ENCODE measurements at regions not wholly inside any gene's neighbourhood (a gene's known extent, or its start where the extent isn't known, plus 50 kb on each side); places are given as distances from the start of the nearest gene placed in this dataset.

GRCh38 chr18:25962919-25963318 is 127.5 kb downstream of the SS18 start:
- no peak for DNase-seq (ENCODE audit: low spot score)

DNA sequence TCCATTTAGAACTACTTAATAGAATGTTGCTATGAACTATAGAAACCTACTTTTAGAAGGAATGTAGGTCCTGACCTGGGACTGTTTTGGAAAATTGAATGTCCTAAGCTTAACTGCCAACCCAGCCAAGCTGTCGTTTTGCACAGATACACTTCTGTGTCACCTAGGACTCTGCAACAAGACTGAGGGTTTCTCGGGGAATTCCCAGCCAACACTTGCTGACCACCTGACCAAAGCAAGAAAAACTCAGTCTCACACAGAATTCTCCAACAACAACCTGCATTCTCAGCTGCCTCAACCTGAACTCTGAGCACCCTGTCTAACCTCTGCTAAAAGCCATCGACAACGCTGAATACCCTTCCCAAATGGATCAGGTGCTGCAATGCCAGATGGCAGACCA is 128.2 kb downstream of the SS18 start:
- DNase-seq (ENCODE audit: low spot score) = no peak

GRCh38 chr18:25957017-25957416 is 133.4 kb downstream of the SS18 start:
- DNase-seq (ENCODE audit: low spot score) = no peak

DNA sequence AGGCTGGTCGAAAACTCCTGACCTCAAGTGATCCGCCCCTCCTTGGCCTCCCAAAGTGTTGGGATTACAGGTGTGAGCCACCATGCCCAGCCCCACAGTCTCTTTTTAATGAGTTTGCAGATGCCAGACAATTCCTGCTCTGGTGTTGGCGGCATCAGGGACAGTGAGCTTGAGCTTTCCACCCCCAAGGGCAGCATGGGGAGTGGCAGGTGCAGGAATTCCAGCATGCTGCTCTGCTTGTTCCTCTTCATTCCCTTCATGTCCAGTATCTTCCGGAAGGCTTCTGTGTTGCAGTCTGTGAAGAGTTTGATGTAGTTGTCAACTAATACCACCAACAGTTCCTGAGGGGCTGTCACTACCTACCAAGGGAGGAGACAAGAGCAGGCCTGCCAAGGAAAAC is 137.3 kb downstream of the SS18 start:
- no peak for DNase-seq (ENCODE audit: low spot score)

GRCh38 chr18:25950321-25950720 is 140.1 kb downstream of the SS18 start:
- DNase-seq (ENCODE audit: low spot score) = no peak

DNA sequence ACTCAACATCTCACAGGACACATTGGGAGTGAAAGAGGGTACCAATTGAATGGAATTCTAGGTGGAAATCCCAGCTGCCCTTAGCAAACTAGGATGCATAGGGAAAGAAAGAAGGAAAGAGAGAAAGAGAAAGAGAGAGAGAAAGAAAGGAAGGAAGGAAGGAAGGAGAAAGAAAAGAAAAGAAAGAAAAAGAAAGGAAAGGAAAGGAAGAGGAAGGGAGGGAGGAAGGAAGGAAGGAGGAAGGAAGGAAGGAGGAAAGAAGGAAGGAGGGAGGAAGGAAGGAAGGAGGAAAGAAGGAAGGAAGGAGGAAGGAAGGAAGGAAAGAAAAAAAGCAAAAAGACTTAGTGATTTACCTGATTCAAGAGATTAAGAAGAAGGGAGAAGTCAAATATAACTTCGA is 143.9 kb downstream of the SS18 start:
- no peak for DNase-seq (ENCODE audit: low spot score)

- no peak for DNase-seq (ENCODE audit: low spot score)
Observed at GRCh38 chr18:25935356-25935755, 155.1 kb downstream of the SS18 start.

- no peak for DNase-seq (ENCODE audit: low spot score)
Observed at GRCh38 chr18:25931126-25931525, 159.3 kb downstream of the SS18 start.

DNA sequence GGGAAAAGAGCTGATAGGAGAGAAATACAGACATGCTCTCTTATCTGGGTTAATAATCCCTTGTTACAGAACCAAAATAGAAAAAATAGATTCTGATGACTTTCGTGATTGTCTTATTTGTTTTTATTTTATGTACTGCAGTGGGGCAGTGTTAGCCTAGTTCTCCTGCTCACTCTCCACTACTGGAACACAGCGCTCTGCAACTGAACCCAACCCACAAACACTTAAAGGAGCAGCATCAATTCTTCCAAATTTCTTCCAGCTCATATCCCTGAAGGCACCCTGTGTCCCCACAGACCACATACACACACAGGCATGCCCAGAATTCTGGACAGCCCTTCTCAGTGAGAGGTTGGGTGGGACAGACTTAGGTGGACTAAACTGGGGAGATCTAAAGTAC is 160.6 kb downstream of the SS18 start:
- no peak for DNase-seq (ENCODE audit: low spot score)

DNA sequence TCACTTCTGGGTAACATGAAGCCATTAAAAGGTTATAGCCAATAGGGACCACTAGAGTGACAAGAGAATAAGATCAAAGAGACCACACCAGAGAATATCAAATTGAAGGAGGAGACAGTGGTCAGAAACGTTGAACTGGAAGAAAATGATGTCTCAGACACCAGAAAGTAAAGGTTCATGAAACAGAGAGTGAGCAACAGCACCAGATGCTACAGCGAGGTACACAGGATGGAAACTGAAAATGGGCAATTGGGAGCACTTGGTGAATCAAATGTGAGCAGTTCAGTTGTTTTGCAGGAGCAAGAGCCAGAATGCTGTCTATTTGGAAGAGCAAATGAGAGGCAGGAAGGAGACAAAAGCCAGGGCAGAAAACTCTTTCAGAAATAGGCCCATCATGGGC is 162.6 kb downstream of the SS18 start:
- DNase-seq (ENCODE audit: low spot score) = no peak

DNA sequence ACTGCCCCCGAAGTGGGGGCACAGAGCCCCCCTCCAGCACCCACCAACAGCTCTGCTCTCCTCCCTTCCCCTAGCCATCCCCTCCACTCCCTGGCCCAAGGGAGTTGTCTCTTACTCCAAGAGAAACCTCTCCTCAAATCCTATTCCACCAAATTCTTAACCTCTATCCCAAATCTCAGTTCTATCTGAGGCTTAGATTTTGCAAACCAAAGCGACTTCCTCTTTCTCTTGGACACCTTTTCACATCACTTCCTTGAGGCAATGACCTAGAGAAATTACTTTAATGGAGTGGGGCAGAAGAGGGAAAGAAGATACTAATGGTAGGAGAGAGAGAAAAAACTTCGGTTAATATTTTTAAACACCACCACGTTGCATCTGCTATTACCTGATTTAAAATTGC is 167.2 kb downstream of the SS18 start:
- no peak for DNase-seq (ENCODE audit: low spot score)

DNA sequence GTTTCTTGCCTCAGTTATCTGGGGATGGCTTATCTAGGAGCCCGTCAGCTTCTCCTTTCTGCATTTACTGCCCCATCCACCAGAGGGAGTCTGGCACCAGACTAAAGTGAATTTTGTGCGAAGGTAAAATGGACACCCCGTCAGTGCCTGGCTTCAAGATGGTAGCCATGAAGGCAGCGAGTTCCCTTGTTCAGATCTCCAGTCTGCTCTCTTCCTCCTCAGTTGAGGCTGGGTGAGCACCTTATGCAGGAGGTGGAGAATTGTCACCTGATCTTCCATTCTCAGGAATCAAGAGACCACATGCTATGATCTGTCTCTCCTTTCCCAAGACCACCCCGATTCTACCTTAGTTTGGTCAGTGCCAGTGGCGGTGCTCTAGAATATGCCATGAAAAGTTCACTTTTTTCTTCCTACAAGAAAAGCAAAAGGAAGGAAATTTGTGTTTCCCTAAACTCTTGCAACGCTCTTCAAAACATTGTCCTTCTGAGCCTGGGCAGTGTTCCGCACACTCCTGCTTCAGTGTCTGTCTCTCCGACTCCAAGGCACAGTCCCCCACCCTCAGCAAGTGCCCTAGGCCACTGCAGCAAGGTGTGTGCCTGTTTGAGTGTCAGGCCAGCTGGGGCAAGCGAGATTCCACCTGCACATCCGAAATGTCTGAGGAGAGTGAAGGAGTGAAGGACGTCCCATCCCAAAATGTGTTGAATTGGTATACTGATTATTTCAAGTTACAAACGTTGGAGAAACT is 168.6 kb downstream of the SS18 start:
- DNase-seq (ENCODE audit: low spot score) = no peak

- no peak for DNase-seq (ENCODE audit: low spot score)
Observed at GRCh38 chr18:25915907-25916306, 174.5 kb downstream of the SS18 start.

DNA sequence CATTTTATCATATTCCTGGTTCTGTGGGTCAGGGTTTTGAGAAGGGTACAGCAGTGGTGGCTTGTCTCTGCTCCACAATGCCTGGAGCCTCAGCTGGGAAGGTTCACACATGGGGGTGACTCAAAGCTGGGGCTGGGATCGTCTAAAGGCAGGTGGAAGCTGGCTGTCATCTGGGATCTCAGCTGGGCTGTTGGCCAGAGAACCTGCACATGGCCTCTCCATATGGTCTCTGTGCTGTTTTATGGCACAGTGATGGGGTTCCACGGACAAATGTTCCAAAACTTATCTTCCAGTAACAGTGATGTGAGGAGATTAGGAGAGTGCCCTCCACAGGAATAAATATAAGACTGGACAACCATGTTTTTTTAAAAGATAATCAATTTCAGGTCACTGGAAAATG is 191.4 kb downstream of the SS18 start:
- DNase-seq (ENCODE audit: low spot score) = no peak

- no peak for DNase-seq (ENCODE audit: low spot score)
Observed at GRCh38 chr18:25896956-25897355, 193.5 kb downstream of the SS18 start.

DNA sequence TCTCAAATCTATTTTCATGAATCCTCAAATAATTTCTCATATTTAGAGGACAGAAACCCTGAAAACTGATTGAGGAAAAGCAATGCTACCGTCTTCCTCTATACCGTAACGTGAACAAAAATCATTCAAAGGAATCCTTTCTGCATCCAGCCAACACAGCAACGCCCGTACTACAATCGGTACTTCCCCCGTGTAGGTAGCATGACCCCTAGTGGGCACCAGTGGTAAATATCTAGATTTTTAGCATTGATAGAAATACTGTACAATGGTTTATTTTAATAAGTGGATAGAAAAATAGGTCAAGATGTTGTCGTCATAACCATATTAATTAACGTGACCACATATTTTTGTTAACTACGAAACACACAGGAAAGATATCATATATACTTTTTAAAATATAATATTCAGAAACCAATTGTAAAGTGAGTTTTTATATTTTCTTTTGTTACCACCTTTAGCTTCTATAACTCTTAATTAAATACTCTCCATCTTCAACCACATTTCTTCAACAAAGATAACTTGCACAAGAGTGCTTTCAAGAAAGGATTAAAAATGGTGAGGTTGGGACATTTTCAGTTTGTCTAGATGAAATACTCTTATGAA is 194.1 kb downstream of the SS18 start:
- DNase-seq (ENCODE audit: low spot score) = no peak

- DNase-seq (ENCODE audit: low spot score) = no peak
Observed at GRCh38 chr18:25895518-25895917, 194.9 kb downstream of the SS18 start.

- DNase-seq (ENCODE audit: low spot score) = no peak
Observed at GRCh38 chr18:25886283-25886682, 204.1 kb downstream of the SS18 start.

- DNase-seq (ENCODE audit: low spot score) = no peak
Observed at GRCh38 chr18:25883091-25883490, 207.3 kb downstream of the SS18 start.

DNA sequence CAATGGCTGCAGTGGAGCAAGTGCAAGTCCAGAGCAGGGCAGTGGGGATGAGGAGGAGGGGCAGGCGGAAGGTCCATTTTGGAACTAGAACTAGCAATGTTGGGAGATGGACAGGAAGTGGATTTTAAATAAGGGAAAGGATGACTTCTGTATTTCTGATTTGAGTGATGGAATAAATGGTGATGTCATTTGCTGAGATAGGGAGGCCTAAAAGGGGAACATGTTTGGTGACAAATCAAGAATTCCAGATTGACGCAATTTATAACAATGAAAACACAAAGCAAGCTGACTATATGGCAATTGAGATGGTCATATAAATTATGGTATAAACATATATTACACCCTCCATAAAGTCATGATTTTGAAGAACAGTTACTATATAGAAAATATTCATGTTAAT is 209.3 kb downstream of the SS18 start:
- no peak for DNase-seq (ENCODE audit: low spot score)

GRCh38 chr18:25880441-25880840 is 210.0 kb downstream of the SS18 start:
- DNase-seq (ENCODE audit: low spot score) = no peak

DNA sequence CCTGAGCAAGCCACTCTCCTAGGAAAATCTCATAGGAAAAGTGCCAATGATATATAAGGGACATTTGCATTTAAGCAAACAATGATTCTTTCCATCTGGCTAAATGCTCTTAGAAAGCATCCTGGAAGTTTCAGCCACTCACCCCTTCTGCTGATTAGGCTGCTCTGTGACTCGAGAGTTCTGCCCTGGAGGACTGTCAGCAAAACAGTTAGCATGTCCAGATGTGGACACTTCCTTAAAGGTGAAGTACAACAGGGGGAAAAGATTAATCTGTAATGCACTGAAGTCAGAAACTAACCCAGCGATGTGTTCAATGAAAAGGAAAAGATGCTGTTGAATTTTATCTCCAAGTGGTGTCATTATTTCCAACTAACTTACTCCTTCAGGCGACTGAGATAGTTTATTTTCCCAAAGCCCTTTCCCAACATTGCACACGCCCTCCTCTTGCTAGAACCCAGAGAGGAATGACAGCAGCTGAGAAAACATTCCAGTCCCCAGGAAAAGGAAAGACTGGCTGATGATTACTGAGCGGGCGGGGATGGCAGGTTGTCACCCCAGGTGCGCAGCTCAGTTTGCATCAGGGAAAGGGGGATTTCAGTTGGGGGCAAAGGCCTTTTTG is 214.0 kb downstream of the SS18 start:
- no peak for DNase-seq (ENCODE audit: low spot score)

DNA sequence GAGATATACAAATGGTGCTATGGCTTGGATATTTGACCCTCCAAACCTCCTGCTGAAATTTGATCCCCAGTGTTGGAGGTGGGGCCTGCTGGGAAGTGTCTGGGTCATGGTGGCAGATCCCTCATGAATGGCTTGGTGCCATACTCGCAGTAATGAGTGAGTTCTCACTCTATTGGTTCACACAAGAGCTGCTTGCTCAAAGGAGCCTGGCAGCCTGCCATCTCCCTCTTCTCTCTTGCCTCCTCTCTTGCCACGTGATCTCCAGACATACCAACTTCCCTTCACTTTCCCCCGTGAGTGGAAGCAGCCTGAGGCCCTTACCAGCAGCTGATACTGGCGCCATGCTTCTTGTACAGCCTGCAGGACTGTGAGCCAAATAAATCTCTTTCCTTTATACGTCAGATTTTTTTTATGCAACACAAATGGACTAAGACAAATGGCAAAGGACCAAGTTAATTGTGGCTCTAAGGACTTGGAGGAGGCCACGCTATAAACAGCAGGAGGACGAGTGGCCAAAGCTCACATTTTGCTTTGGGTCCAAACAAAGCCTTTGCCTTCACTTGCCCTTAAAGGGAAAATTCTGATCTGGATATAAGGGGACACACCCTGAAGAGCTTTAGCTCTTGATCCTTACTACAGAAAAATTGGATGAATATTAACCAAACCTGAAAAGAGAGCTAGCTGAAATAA is 214.7 kb downstream of the SS18 start:
- no peak for DNase-seq (ENCODE audit: low spot score)
